Cardiac muscle cell (in vitro differentiated cells and primary cell): ENCODE measurements at regions not wholly inside any gene's neighbourhood (a gene's known extent, or its start where the extent isn't known, plus 50 kb on each side); places are given as distances from the start of the nearest gene placed in this dataset.

Source experiments
- DNase-seq, 2 donors: peaks; one replicate each; pipeline versions ENCODE4 v3.0.0 to v3.0.0-alpha.2; 2010 to 2017; ENCODE audit warnings: low read depth in 1 of 2, low spot score in 1 of 2
- H3K27ac ChIP-seq: fragments of 200-600 bp; sonication (generic); 2 replicates; pipeline ENCODE4 v1.5.1; 2016
- H3K27me3 ChIP-seq: fragments of 200-600 bp; sonication (generic); 2 replicates; pipeline ENCODE4 v1.6.0; 2016; ENCODE audit warnings: control low read depth
- H3K36me3 ChIP-seq: fragments of 200-600 bp; sonication (generic); 2 replicates; pipeline ENCODE4 v1.5.1; 2016; ENCODE audit warnings: control low read depth
- H3K4me1 ChIP-seq: fragments of 200-600 bp; sonication (generic); 2 replicates; pipeline ENCODE4 v1.8.1; 2017; ENCODE audit warnings: low read depth, mild to moderate bottlenecking, mixed run types
- H3K4me3 ChIP-seq: fragments of 200-600 bp; sonication (generic); 2 replicates; pipeline ENCODE4 v1.5.1; 2016; ENCODE audit warnings: mild to moderate bottlenecking
- H3K9me3 ChIP-seq: fragments of 200-600 bp; sonication (generic); 2 replicates; pipeline ENCODE4 v1.5.1; 2017; ENCODE audit warnings: low read depth, mild to moderate bottlenecking, control low read depth
- TF ChIP-seq, protein P1 (sequence below): IDR thresholded peaks from 2 replicates; pipeline ENCODE4 v1.5.1; 2012; ENCODE audit warnings: low read depth, mild to moderate bottlenecking, low read length

DNA sequence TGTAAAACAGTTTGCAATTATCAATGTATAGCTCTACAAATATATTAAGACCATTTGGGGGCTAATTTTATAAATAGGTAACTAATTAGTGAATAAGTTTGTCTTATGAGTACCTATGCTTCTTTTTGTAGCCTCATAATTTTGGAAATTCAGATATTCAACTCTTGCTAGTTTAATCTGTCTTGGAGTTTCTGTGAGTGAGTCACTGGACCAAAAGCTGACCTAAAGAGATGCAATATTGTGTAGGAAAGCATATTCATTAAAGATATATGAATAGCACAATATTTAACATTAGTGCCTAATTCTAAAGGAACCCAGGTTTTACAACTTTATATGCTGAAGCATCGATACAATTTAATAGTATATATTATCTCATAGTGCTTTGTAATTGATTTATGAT, 161.3 kb upstream of the PCDH18 start:
- no peak overlapping the region for H3K27ac ChIP-seq
- no peak for DNase-seq
- H3K9me3 ChIP-seq, result no peaks in the 10 kb centered on the region
- H3K36me3 ChIP-seq, result no peaks in the 10 kb centered on the region
- no peaks in the 10 kb centered on the region for H3K4me1 ChIP-seq
- H3K4me3 ChIP-seq, result no peak overlapping the region
- H3K27me3 ChIP-seq, result no peaks in the 10 kb centered on the region
- TF ChIP-seq, protein P1, sequence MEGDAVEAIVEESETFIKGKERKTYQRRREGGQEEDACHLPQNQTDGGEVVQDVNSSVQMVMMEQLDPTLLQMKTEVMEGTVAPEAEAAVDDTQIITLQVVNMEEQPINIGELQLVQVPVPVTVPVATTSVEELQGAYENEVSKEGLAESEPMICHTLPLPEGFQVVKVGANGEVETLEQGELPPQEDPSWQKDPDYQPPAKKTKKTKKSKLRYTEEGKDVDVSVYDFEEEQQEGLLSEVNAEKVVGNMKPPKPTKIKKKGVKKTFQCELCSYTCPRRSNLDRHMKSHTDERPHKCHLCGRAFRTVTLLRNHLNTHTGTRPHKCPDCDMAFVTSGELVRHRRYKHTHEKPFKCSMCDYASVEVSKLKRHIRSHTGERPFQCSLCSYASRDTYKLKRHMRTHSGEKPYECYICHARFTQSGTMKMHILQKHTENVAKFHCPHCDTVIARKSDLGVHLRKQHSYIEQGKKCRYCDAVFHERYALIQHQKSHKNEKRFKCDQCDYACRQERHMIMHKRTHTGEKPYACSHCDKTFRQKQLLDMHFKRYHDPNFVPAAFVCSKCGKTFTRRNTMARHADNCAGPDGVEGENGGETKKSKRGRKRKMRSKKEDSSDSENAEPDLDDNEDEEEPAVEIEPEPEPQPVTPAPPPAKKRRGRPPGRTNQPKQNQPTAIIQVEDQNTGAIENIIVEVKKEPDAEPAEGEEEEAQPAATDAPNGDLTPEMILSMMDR, result no peak

DNA sequence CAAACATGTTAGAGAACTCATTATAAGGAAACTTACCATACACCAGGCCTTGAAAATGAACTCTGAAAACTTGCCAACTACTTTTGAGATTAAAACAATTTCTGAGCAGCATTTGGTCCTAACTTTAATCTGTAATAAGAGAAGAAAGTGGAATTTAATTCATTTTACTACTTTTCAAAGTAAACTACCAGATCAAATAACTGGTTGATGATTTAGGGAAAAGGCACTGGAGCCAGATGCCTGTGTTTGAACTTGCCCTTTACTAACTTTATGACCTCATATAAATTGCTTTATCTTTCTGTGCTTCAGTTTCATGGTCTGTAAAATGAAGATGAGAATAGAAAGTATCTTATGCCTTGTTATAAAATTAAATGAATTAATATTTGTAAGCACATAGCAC, 159.9 kb upstream of the PCDH18 start:
- Histone ChIP-seq H3K27ac (no peak overlapping the region), H3K36me3 (no peaks in the 10 kb centered on the region), H3K4me1 (no peaks in the 10 kb centered on the region), H3K4me3 (no peak overlapping the region), H3K27me3 (no peaks in the 10 kb centered on the region), H3K9me3 (no peaks in the 10 kb centered on the region)
- DNase-seq, result no peak
- TF ChIP-seq, protein P1, result no peak

DNA sequence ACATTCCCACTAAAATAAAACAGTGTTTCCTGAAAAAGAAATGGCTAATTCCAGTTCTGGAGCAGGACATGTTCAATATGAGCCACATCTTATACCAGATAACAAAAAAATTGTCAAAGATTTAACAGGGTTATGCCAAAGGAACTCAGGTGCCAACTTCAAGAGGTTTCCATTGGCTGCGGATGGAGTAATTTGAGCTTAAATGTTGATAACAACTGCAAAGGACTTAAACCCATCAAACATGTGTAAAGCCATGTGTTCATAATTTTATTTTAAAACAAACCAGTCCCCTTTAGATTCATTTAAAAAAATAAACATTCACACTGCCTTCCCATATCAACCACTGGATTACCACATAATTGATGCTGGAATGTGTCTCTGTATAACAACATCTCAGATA, 156.4 kb upstream of the PCDH18 start:
- H3K27ac ChIP-seq, result no peak overlapping the region
- DNase-seq, result no peak
- H3K27me3 ChIP-seq, result no peaks in the 10 kb centered on the region
- no peaks in the 10 kb centered on the region for H3K36me3 ChIP-seq
- H3K4me1 ChIP-seq, result no peaks in the 10 kb centered on the region
- H3K4me3 ChIP-seq, result no peak overlapping the region
- TF ChIP-seq, protein P1, result no peak
- no peaks in the 10 kb centered on the region for H3K9me3 ChIP-seq

DNA sequence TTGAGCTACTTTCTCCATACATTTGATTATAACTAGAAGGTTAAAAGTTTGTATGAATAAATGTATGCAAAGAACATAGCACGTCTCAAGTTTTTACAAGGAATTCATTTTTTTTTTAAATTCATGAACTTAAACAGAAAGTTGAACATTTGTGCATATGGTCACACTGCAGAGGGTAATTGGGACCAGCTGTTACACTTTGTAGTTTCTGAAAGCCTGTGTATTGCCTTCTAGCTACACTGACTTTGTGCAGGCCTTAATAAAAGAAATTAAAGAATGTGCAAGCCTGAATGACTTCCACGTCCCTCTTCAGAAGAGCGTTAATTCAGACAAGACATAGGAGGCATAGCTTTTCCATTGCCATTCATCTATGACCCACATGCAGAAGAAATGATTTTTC, 153.1 kb upstream of the PCDH18 start:
- TF ChIP-seq, protein P1, result no peak
- H3K36me3 ChIP-seq, result no peaks in the 10 kb centered on the region
- no peaks in the 10 kb centered on the region for H3K27me3 ChIP-seq
- H3K4me3 ChIP-seq, result no peak overlapping the region
- H3K9me3 ChIP-seq, result no peaks in the 10 kb centered on the region
- no peaks in the 10 kb centered on the region for H3K4me1 ChIP-seq
- no peak overlapping the region for H3K27ac ChIP-seq
- DNase-seq, result no peak

DNA sequence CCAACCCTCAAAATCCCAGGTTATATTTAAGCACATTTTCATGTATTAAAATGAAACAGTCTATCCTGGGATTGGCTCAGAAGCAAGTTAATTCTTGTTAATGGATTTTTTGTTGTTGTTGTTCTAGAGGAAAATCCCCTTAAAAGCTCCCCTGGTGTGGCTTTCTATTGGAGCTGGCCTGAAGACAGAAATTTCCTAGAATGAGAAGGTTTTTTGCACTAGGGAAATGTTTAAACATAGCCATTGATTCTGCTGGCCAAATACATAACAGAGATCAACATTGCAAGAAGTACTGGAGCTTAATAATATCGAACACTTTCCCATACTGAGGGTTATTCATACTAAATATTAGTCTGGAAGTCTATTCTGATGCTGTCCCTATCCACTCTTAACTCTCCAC, 148.8 kb upstream of the PCDH18 start:
- Histone ChIP-seq H3K9me3 (no peaks in the 10 kb centered on the region), H3K4me1 (no peaks in the 10 kb centered on the region), H3K27me3 (no peaks in the 10 kb centered on the region), H3K4me3 (no peak overlapping the region), H3K36me3 (no peaks in the 10 kb centered on the region), H3K27ac (no peak overlapping the region)
- TF ChIP-seq, protein P1, result no peak
- no peak for DNase-seq

DNA sequence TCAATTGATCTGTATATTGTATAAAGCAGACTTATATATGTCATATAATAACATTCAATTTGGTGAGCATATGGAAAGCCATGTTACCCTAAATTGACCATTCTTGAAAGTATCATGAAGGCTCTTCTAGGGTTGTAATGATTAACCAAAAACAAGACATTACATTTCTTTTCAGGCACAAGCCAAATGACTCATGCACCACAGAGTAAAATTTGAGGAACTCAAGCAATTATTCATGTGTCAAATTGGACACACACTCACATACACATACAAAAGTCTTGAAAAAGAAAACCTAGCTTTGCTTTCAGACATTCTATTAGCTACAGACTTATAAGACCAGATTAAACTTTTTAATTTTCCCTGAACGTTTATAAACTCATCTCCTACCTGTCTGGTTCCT, 146.5 kb upstream of the PCDH18 start:
- DNase-seq, result no peak
- TF ChIP-seq, protein P1, result no peak
- Histone ChIP-seq H3K36me3 (no peaks in the 10 kb centered on the region), H3K27ac (no peak overlapping the region), H3K4me3 (no peak overlapping the region), H3K4me1 (no peaks in the 10 kb centered on the region), H3K27me3 (no peaks in the 10 kb centered on the region), H3K9me3 (no peaks in the 10 kb centered on the region)
